Kidney glomerular epithelial cell (primary cell): ENCODE measurements at regions not wholly inside any gene's neighbourhood (a gene's known extent, or its start where the extent isn't known, plus 50 kb on each side); places are given as distances from the start of the nearest gene placed in this dataset.
A peak's percentile ranks its signal among the peaks of the same experiment; 100 is the strongest.

Experiments used
- DNase-seq: peaks from one replicate; lab custom pipeline; 2025; lab: John Stamatoyannopoulos, UW

- no peak for DNase-seq
Observed at GRCh38 chr13:59493436-59493965, 670.2 kb downstream of the DIAPH3 start.

DNA sequence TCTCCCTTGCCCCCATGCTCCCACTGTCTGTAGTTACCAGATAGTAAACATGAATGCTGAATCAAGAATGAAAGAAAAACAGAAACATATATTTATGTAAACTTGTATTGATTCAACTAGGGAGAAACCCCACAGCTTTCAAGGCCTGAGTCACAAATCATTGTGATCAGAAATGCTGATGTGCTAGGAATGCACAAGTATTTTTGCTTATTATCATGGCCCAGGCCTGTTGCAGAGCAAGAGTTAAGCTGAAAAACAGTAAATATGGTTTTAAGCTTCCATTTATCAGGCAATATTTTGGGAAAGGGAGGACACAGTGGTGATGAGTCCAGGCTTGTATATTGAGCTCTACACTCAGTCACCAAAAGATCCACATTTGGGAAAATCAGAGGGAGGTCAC, 669.6 kb downstream of the DIAPH3 start:
- DNase-seq = no peak

GRCh38 chr13:59494560-59494970, 669.2 kb downstream of the DIAPH3 start:
- DNase-seq = peak; percentile 61

DNA sequence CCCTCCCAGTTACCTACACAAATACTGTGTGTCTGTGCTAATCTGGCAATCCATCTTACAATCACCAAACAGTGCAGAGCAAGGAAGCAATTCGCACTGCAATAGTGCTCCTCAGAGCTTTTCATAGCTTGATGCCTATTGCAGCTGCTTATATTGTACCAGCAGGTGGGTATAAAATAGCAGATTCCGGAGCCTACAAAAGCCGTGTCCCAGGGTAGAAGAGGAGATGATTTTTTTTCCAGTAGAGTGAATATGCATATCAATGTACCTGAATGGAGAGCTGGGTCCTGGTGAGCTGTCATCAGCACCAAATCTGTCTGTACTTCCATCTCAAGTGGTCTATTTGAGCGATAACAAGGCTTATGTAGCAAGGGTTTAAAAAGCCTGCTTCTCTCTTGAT, 668.4 kb downstream of the DIAPH3 start:
- no peak for DNase-seq

DNA sequence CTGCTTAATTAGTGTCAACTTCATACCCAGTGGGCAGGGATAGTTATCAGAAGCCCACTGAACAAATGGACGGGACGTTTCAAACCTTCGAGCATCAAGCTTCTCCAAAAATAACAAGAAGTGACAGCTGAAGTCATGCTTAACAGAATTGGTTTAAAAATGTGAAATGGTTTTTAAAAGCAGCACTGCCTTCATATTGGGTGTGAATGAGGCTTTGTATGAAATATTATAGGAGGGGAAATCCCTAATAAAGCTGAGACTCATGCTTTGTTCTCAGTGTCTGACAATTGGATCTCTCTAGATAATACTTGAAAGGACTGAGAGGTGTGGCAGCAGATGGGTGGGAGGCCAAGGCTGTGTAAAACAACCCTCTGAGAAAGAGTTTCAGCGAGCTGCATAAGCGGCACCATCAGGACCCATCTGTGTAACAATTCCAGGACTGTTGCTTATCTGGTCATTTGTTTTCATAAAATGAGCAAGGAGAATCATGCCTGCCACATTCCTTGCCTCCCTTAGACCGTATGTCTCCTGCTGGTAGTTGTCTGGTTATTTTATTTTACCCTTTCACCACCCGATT, 667.7 kb downstream of the DIAPH3 start:
- DNase-seq = peak; percentile 38

- DNase-seq = no peak
Observed at GRCh38 chr13:59497621-59498247, 666.0 kb downstream of the DIAPH3 start.

DNA sequence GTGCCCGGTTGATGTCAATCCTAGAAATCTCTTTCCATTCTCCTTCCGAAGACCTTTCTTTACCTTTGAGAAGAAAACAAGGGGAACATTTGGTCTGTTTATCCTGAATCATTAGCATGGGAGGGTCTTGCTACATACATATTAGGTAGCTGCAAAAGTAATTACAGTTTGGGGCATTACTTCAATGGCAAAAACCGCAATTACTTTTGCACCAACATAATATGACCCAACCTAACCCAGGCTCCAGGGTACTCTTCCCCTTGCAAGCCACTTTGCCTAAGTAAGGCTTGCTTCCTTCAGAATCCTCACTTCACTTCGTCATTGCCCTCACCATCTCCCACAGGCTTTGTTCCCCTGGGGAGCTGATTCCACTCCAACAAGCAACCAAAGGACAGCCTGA, 662.7 kb downstream of the DIAPH3 start:
- DNase-seq = no peak

DNA sequence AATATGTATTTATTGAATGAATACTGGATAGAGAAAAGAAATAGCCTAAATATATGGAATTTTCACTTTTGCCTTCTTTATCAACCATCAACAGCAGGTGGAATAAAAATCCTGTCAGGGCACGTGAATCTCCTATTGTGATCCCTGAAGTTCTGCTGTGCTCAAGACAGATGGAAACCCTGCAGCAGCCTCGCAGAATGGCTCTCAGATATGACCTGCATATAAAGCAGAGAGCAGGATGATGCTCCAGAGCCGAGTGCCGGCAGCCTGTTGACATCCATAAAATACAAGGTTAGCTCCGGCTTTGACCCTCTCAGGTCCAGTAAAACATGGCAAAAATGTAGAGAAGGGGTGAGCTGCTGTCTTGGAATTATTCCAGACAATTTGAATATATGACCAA, 659.3 kb downstream of the DIAPH3 start:
- DNase-seq = no peak

DNA sequence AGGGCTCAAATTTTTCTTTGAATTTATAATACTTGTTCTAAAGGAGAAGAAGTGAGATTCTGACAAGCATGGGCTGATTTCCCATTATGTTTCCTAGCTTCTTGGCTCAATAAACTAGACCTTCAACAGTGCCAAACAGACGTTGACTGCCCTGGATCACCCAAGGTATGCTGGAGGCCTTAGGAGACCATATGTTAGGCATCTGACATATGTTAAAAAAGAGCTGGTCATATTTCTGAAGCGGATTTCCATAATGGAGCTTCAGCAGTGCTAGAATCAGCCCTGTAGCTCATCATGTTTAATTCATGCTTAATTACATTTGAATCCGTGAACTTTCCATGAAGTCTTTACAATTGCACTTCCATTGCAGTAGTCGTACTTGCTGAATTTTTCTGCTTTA, 653.3 kb downstream of the DIAPH3 start:
- no peak for DNase-seq

DNA sequence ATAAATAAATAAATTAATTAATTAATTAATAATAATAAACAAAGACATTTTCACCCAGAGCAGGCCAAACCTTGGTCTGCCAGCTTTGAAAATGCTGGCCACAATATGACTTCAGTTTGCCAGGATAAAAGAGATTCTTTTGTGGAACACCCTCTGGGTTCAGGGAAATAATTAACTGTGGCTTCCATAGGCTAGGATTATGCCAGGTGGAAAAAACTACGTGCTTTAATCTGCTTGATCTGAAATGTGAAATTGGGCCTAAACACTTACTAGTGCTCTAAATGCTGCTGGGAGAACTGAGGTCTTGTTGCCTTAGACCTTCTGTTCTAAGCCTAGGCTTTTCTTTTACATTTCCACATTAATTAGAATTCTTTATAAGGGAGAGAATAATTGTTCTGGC, 650.0 kb downstream of the DIAPH3 start:
- no peak for DNase-seq

- DNase-seq = no peak
Observed at GRCh38 chr13:59514316-59514715, 649.4 kb downstream of the DIAPH3 start.

GRCh38 chr13:59519819-59520218, 643.9 kb downstream of the DIAPH3 start:
- DNase-seq = no peak

DNA sequence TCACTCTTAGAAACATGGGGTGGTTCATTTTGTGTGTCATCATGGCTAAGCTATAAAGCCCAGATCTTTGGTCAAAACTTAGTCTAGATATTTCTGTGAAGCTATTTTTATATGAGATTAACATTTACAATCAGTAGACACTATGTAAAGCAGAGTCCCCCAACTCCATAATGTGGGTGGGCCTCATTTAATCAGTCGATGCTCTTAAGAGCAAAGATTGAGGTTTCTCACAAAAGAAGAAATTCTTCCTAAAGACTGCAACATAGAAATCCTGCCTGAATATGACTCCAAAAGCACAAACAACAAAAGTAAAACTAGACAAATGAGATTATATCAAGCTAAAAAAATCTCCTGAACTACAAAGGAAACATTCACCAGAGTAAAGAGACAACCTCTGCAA, 642.2 kb downstream of the DIAPH3 start:
- no peak for DNase-seq

DNA sequence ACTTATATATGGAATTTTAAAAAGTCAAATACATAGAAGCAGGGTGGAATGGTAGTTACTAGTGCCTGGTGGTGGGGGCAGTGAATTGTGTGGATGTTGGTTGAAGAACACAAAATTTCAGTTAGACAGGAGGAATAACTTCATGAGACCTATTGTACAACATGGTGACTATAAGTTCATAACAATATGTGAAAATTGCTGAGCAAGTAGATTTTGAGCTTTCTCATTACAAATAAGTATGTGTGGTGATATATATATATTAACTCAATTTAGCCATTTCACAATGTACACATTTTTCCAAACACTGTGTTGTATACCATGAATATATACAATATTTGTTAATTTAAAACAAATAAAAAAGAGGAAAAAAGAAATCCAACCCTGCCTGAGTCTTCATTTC, 641.1 kb downstream of the DIAPH3 start:
- DNase-seq = no peak

DNA sequence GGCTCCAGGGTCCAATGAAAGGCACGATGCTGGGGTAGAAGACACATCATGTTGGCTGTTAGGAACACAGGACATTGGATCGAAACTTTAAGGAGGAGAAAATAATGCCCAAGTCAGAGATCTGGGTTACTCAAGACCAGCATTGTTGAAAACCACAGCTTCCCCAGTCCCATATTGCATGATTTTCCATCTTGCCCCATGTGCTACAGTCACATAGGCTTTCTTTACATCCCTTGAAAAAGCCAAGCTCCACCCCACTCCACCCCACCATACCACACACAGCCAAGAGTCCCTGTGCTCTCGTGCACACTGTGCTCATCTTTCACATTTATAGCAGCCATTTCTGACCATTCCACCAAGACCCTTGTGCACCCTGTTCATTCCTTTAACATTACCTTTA, 636.2 kb downstream of the DIAPH3 start:
- no peak for DNase-seq

- peak; percentile 68 for DNase-seq
Observed at GRCh38 chr13:59531571-59532091, 632.1 kb downstream of the DIAPH3 start.

DNA sequence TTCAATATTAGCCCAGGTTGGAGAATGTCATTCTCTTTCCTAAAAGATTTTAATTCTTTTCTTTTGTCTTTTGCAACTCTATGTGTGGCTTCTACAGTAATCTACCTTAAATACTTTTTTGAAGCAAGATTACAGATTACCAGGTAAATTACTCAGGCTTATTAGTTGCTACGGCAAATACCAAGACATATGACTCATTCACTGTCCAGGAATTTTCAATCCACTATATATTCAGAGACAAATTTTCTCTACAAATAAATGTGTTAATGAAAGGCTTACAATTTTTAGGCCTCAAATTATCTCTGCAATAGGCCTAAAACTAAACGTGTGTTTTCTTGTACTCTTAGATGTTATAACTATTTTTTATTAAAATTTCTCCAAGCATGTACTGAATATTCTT, 631.3 kb downstream of the DIAPH3 start:
- peak; percentile 21 for DNase-seq

GRCh38 chr13:59533561-59534555, 629.9 kb downstream of the DIAPH3 start:
- DNase-seq = peak; percentile 66

DNA sequence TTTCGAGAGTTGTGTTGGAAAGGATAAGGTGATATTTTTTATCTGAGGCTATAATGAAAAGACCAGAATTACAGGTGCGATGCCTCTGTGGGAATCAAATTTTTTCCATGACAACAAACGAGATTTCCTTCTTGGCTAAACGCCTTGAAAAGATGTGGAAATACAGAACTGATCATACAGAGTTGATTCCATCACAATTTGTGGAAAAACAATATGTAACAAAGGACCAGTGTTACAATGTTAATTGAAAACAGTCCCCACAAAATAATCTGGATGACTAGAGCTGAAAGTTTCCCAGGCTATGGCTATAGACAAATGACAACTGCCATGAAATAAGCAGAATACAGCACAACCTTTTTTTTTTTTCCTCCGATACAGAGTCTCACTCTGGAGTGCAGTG, 628.9 kb downstream of the DIAPH3 start:
- no peak for DNase-seq

DNA sequence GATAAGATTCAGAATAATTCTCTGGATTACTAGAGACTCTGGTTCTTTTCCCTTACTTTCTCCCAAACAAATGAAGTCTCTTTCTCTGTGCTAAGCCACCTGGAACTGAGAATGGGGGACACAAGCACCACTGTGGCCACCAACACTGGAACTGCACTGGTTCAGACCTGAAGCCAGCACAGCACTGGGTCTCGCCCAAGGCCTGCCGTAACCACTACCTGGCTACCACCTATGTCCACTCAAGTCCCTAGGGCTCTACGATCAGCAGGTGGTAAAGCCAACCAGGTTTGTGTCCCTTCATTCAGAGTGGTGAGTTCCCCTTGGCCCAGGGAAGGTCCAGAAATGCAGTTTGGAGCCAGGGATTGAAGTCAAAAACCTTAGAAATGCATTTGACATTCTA, 626.2 kb downstream of the DIAPH3 start:
- DNase-seq = no peak

DNA sequence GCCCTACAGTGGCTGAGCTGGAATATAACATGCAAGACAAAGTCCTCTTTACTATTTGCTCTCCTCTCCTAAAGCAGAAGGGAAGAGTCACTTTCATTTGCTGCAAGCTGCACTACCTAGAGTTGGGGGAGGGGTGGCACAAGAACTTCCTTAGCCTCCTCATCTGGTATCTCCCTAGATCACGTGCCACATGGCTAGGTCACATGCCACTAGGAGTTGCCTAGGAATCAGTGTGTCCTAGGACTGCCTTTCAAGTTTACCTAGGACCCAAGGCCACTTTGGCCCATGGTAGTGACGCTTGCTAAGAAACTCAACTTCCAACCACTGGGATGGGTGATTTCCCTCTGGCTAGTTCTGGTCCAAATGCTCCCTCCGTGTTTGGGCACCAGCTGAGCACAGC, 625.2 kb downstream of the DIAPH3 start:
- no peak for DNase-seq

GRCh38 chr13:59542303-59542702, 621.4 kb downstream of the DIAPH3 start:
- no peak for DNase-seq

DNA sequence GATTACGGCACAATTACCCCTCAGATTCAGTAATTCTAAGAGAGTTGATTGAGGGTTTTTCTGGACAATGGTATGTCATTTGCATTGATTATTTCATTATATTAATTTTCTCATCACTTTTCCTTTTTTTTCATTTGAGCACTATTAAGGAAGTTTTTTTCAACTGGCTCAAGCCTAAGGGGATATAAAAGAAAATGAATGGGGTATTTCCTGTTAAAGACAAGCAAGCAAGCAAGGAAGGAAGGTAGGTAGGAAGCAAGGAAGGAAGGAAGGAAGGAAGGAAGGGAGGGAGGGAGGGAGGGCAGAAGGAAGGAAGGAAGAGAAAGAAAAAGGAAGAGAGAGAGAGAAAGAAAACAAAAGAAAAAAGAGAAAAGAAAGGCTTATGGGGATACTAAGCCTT, 620.3 kb downstream of the DIAPH3 start:
- no peak for DNase-seq
